HL-60 (cell line): ENCODE measurements at regions not wholly inside any gene's neighbourhood (a gene's known extent, or its start where the extent isn't known, plus 50 kb on each side); places are given as distances from the start of the nearest gene placed in this dataset.

ENCODE experiments used
- DNase-seq, 2 experiments: peaks; one replicate each; pipeline ENCODE4 v3.0.0-alpha.2; 2010 to 2020; ENCODE audit warnings: low read depth in 1 of 2, low spot score in 1 of 2
- H3K27ac ChIP-seq: fragments of 250-450 bp; sonication (Bioruptor Pico); replicated peaks from 2 replicates; pipeline ENCODE4 v1.5.1; 2020; ENCODE audit warnings: mild to moderate bottlenecking, moderate library complexity
- H3K27me3 ChIP-seq: fragments of 250-450 bp; sonication (Bioruptor Pico); 2 replicates; pipeline ENCODE4 v1.5.1; 2021; ENCODE audit warnings: mild to moderate bottlenecking, moderate library complexity; ENCODE audit not compliant: insufficient read depth, poor library complexity, severe bottlenecking
- H3K4me3 ChIP-seq: replicated peaks from 2 replicates; pipeline ENCODE4 v1.5.1; 2011; ENCODE audit warnings: mild to moderate bottlenecking, control low read depth, low read length; ENCODE audit not compliant: insufficient read depth
- GABPA ChIP-seq: IDR thresholded peaks from 2 replicates; pipeline ENCODE4 v1.6.1; 2012; ENCODE audit warnings: low read depth
- POLR2AphosphoS5 ChIP-seq: IDR thresholded peaks from 2 replicates; pipeline ENCODE4 v1.6.1; 2012; ENCODE audit warnings: low read depth
- REST ChIP-seq: IDR thresholded peaks from 2 replicates; pipeline ENCODE4 v1.6.1; 2012; ENCODE audit warnings: low read depth; ENCODE audit not compliant: insufficient replicate concordance
- SPI1 ChIP-seq: IDR thresholded peaks from 2 replicates; pipeline ENCODE4 v1.6.1; 2012; ENCODE audit warnings: low read depth, mild to moderate bottlenecking, borderline replicate concordance
- TF ChIP-seq, protein P1 (sequence below): IDR thresholded peaks from one replicate; pipeline ENCODE4 v1.5.1; 2011; ENCODE audit warnings: low read length, control low read depth, inconsistent platforms; ENCODE audit not compliant: insufficient read depth

DNA sequence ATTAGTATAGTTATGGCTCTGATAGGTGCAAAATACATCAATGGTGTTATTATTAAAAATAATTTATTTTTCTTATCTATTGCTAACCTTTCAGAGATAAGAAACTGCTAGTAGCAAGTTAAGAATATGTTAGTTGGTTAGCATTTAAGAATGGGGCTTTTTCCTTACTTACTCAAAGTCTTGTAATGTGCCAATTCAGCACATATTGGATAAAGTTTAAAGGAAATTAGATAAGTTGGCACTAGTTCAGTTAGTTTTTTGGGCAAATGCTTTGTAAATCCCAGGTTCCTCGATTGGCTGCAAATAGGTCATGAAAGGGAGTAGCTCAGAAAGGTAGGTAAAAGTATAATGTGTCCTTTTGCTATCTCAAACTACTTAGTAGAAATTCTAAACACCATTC is 2806.7 kb downstream of the PCDH9 start:
- Histone ChIP-seq H3K27ac (no peak overlapping the region), H3K27me3 (no peaks in the 10 kb centered on the region), H3K4me3 (no peak overlapping the region)
- DNase-seq: no peak
- TF ChIP-seq POLR2AphosphoS5: no peak
- TF ChIP-seq, protein P1, sequence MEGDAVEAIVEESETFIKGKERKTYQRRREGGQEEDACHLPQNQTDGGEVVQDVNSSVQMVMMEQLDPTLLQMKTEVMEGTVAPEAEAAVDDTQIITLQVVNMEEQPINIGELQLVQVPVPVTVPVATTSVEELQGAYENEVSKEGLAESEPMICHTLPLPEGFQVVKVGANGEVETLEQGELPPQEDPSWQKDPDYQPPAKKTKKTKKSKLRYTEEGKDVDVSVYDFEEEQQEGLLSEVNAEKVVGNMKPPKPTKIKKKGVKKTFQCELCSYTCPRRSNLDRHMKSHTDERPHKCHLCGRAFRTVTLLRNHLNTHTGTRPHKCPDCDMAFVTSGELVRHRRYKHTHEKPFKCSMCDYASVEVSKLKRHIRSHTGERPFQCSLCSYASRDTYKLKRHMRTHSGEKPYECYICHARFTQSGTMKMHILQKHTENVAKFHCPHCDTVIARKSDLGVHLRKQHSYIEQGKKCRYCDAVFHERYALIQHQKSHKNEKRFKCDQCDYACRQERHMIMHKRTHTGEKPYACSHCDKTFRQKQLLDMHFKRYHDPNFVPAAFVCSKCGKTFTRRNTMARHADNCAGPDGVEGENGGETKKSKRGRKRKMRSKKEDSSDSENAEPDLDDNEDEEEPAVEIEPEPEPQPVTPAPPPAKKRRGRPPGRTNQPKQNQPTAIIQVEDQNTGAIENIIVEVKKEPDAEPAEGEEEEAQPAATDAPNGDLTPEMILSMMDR: no peak
- TF ChIP-seq REST: no peak
- no peak for TF ChIP-seq GABPA
- TF ChIP-seq SPI1: no peak

- DNase-seq: no peak
- Histone ChIP-seq H3K27me3 (no peaks in the 10 kb centered on the region), H3K27ac (no peak overlapping the region), H3K4me3 (no peak overlapping the region)
- TF ChIP-seq SPI1: no peak
- TF ChIP-seq, protein P1: no peak
- TF ChIP-seq GABPA: no peak
- TF ChIP-seq REST: no peak
- TF ChIP-seq POLR2AphosphoS5: no peak
These were observed 2810.0 kb downstream of the PCDH9 start for GRCh38 chr13:64420181-64420580.

- Histone ChIP-seq H3K4me3 (no peak overlapping the region), H3K27ac (no peak overlapping the region), H3K27me3 (no peaks in the 10 kb centered on the region)
- TF ChIP-seq GABPA (no peak), POLR2AphosphoS5 (no peak), REST (no peak), SPI1 (no peak)
- TF ChIP-seq, protein P1: no peak
- no peak for DNase-seq
These were observed 2812.6 kb downstream of the PCDH9 start for GRCh38 chr13:64417581-64417980.
